NCI-H2171 (cell line): ENCODE measurements at regions not wholly inside any gene's neighbourhood (a gene's known extent, or its start where the extent isn't known, plus 50 kb on each side); places are given as distances from the start of the nearest gene placed in this dataset.

Source experiments
- DNase-seq: peaks from one replicate; lab custom pipeline; 2025; lab: John Stamatoyannopoulos, UW

- DNase-seq = no peak
Measured at GRCh38 chr9:135029871-135030565, 57.5 kb upstream of the OLFM1 start.

- DNase-seq = peak; percentile 62
Measured at GRCh38 chr9:135030566-135031226, 56.8 kb upstream of the OLFM1 start.

- no peak for DNase-seq
Measured at GRCh38 chr9:135032041-135032835, 55.2 kb upstream of the OLFM1 start.

- DNase-seq = no peak
Measured at GRCh38 chr9:135032868-135033460, 54.5 kb upstream of the OLFM1 start.

- no peak for DNase-seq
Measured at GRCh38 chr9:135033487-135033886, 54.0 kb upstream of the OLFM1 start.

GRCh38 chr9:135034106-135034505 is 53.4 kb upstream of the OLFM1 start:
- DNase-seq = no peak

- DNase-seq = no peak
Measured at GRCh38 chr9:135035781-135036760, 51.4 kb upstream of the OLFM1 start.

- DNase-seq = no peak
Measured at GRCh38 chr9:135036861-135037465, 50.5 kb upstream of the OLFM1 start.

- DNase-seq = no peak
Measured at GRCh38 chr9:135037521-135038250, 49.8 kb upstream of the OLFM1 start.
